GM21737 (cell line): ENCODE measurements at regions not wholly inside any gene's neighbourhood (a gene's known extent, or its start where the extent isn't known, plus 50 kb on each side); places are given as distances from the start of the nearest gene placed in this dataset.

Experiments used
- ATAC-seq: cut with Tn5 transposase; IDR thresholded peaks from one replicate; pipeline ENCODE4 v1.9.1; 2021; ENCODE audit warnings: mild to moderate bottlenecking, moderate library complexity; ENCODE audit not compliant: unreplicated experiment

- no peak for ATAC-seq
Measured at GRCh38 chr6:53216301-53216700, 67.7 kb upstream of the GCM1 start.

GRCh38 chr6:53214172-53214571 is 65.5 kb upstream of the GCM1 start:
- ATAC-seq: no peak

- no peak for ATAC-seq
Measured at GRCh38 chr6:53210811-53211210, 62.2 kb upstream of the GCM1 start.

- no peak for ATAC-seq
Measured at GRCh38 chr6:53209681-53210080, 61.0 kb upstream of the GCM1 start.

- ATAC-seq: no peak
Measured at GRCh38 chr6:53205778-53206177, 57.1 kb upstream of the GCM1 start.

- ATAC-seq: no peak
Measured at GRCh38 chr6:53203483-53203882, 54.8 kb upstream of the GCM1 start.

- ATAC-seq: no peak
Measured at GRCh38 chr6:53202052-53202451, 53.4 kb upstream of the GCM1 start.

- ATAC-seq: no peak
Measured at GRCh38 chr6:53201270-53201669, 52.6 kb upstream of the GCM1 start.

GRCh38 chr6:53199765-53200164 is 51.1 kb upstream of the GCM1 start:
- no peak for ATAC-seq

- peak; percentile 97 for ATAC-seq
Measured at GRCh38 chr6:53199156-53199555, 50.5 kb upstream of the GCM1 start.
